ENCODE measurements at regions not wholly inside any gene's neighbourhood (a gene's known extent, or its start where the extent isn't known, plus 50 kb on each side); places are given as distances from the start of the nearest gene placed in this dataset.
"Not testable (repeated sequence)": the region's sequence is repeated elsewhere in the genome, so short reads cannot be mapped to it uniquely, and the experiment has no call there.

DNA sequence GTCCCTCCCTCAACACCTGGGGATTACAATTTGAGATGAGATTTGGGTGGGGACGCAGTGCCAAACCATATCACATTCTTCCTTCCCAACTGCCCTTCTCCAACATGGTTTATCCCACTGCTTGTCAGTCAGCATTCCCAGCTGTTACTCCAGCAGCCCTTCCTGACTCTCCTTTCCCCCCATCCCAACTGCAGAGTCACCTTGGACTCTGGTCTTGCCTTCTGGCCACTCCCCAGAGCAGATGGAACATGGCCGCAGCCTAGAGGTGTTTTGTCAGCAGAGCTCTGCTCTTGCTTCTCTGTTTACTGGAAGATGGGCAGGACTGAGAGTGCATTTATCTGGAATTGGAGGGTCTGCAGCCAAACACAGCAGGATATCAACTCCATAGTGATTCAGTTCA is 51.2 kb upstream of the MEX3C start:
- no peak for DNase-seq

- no peak for DNase-seq
These were observed 52.5 kb upstream of the MEX3C start for GRCh38 chr18:51250006-51250405.

DNA sequence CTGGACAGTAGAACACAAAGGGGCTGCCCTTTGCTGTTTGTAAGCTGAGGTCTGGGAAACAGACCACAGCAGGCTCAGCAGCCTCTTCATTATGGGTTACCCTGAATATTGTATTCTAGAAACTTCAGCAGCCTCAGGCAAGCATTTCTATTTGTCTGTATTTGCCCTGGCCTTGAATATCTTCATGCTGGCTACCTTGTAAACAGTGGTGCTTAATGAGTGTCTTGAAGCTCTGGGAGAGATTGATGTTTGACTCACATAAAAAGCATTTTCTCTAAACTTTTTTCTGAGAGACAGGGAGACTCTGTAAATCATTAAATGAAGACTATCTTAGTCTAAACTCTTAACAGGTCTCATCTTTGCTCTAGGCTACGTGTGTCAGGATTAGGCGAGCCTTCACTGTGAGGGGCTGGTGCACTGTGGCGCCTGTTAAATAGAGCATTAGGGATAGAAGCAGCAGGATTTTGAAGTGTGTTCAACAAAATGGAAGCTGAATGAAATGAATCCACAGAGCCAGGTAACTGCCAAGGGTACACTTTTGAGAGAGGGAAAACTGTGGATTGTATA is 53.1 kb upstream of the MEX3C start:
- no peak for DNase-seq

- DNase-seq, result no peak
These were observed 54.1 kb upstream of the MEX3C start for GRCh38 chr18:51251625-51252024.

DNA sequence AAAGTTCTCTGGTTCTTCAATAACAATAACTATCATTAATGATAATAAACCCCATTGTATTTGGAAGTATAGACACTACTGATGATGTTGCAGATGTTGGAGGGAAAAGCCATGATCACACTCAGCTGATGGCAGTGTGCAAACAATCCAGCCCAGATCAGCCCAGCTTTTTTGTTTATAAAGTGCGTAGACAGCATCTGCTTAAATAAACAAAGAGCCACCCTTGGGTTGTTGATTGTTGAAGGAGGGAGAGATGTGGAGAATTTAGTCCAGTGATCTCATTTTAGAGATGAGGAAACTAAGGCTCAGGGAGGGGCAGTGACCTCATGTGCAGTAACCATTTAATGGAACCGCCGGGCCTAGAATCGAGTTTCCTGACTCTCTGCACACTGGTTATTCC is 56.0 kb upstream of the MEX3C start:
- no peak for DNase-seq

DNA sequence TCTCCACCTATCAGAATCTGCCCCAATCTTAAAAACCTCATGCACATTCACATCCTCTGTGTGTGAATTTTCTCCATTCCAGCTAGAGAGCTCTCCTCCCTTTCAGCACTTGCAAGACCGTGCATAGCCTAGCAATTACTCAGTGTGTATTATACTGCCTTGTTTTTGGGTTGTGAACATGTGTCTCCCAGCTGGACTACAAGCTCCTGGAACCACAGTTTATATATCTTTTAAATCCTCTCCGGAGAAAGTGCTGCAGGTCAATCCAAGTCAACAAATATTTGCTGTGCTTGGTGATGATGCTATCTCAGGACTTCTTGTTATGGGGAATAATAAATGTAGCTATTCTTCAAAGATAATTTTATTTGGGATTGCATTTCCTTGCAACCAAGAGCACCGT is 58.2 kb upstream of the MEX3C start:
- DNase-seq, result no peak

- no peak for DNase-seq
These were observed 59.7 kb upstream of the MEX3C start for GRCh38 chr18:51257150-51257549.

DNA sequence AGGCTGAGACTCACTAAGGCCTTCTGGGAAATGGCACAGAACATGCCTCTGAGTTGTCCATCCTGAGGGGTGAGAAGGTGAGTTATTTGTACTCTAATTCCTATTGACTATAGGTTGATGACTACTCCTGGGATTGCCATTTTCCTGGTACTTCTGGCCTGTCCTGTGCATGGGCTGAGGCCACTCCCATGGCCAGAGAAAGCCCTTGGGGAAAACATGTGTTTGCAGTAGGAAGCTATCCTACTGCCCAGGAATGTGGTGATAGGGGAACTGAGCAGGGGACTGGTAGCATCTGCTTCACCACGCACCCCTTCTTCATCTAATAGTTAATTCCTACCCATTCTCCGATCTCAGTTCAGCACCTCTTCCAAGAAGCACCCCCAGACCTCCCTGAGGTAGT is 62.6 kb upstream of the MEX3C start:
- DNase-seq, result no peak

GRCh38 chr18:51266077-51266476 is 68.6 kb upstream of the MEX3C start:
- DNase-seq, result not testable (repeated sequence)

DNA sequence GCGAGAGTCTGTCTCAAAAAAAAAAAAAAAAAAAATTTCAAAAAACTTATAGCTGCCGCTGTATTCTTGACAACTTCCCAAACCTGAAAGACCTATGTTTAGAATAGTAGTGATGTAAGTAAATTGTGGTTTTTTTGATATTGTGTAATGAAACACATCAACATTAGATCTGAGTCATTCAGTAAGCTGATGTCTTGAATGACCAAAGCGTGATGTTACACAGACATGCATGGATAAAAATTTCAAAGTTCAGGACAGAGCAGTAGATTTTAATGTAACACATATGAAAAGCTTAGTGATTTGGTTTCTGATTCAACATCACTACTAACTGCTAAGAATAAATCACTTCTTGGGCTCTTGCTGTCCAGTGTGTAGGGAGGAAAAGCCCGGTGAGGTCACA is 69.3 kb upstream of the MEX3C start:
- no peak for DNase-seq

- no peak for DNase-seq
These were observed 76.0 kb upstream of the MEX3C start for GRCh38 chr18:51273437-51273836.

DNA sequence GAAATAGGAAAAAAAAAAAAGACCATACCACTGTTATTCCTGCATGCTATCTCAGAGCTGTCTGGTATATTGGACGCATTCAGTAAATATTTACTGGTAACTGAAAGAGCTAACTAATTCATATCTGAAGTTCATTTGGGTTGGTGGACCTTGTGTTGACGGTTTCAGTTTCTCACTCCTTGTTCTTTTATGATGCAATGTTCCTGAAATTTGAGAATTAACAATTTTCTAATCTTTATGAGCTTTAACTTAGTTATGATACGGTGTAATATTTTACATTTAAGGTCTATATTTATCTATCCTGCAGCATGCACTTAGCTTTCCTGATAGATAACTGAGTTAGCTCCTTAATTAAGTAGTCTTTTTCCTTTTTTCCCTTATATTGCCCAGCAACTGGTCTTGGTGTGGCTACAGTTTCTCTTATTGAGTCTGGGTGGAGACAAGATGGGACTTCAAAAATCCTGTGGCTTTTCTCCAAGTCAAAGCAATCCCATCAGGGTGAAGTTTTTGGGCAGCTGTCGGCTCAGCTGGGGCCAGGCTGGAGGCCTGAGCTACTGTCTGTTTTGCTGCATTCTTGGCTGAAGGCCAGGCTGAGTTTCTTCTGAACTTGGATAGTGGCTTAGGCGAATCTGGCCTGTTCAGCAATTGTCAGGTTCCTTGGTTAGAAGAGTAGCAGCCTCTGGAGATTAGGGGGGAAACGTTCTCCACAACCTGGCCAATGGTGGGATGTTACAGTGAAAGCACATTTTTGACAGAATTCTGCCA is 78.4 kb upstream of the MEX3C start:
- DNase-seq, result no peak

- DNase-seq, result peak; percentile 78
These were observed 80.7 kb upstream of the MEX3C start for GRCh38 chr18:51278045-51278649.

GRCh38 chr18:51279367-51279984 is 82.0 kb upstream of the MEX3C start:
- no peak for DNase-seq

DNA sequence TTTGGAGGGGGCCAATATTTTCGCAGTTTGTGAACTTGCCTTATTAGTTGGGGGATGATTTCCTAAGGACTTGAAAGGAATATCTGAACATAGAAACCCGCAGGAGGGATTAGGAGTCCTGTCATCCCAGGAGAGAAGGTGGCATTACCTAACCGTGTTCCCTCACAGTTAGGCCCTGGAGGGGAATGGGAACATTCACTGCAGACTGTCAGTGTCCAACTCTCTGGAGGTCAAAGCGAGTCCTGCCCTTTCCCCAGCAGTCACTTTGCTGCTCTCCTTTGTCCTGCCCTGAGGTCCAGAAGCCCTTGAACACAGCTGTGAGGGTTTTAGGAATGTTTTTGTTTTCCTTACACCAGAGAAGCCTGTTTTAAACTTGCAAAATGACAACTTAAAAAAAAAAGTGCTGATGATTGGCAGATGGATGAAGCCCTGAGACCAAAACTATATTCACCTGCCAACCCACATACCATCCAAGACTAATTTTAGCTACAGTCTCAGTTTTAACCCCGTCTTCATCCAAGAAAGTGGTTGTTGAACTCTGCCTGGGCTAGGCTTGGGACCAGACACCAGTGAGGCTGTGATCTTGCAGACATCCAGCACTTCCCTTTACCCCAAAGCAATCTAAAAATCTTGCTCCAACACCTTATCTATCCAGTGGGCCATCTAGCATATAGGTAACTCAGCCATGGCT is 90.5 kb upstream of the MEX3C start:
- DNase-seq, result no peak

DNA sequence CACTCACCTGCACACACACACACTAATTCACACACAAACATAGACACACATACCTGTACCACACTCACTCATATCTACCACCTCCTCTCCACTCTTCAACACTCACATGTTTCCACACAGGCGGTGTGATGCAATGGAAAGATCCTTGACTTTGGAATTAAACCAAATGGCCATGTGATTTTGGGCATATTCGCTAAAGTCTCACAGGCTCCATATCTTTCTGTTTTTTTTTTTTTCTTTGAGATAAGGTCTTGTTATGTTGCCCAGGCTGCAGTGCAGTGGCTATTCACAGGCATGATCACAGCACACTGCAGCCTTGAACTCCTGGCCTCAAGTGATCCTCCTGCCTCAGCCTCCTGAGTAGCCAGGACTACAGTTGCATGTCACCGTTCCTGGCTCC is 91.1 kb upstream of the MEX3C start:
- DNase-seq, result no peak

DNA sequence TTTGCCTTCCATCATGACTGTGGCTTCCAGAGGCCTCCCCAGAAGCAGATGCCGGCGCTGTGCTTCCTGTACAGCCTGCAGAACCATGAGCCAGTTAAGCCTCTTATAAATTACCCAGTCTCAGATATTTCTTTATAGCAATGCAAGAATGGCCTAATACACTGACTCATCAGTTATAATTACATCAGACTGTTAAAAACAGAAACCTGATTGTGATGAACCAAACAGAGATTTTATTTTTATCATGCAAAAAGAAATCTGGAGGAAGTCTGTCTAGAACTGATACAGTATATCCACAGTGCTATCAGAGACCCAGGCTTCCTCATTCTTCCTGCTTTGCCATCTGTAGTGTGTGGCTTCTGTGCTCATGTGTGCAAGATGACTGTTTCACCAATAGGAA is 93.4 kb upstream of the MEX3C start:
- DNase-seq, result no peak

- no peak for DNase-seq
These were observed 103.4 kb upstream of the MEX3C start for GRCh38 chr18:51300912-51301311.

- DNase-seq, result no peak
These were observed 103.9 kb upstream of the MEX3C start for GRCh38 chr18:51301376-51301775.

DNA sequence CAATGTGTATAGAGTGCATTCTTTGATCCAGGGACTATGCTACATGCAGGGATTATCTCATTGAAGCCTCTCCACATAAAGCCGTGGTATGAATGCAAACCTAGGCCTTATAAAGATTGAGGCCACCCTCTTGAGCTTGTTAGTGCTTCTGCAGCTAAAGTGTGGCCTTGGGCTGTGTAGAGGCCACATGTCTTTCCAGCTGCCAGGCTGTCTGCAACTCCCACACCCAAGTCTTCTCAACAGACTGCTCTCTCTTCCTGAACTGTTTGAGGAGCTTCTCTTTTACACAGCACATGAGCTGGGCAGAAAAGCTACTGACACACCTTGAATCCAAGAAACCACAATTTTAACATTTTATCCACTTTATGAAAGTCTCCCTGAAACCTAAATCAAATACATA is 119.2 kb upstream of the MEX3C start:
- DNase-seq, result no peak

DNA sequence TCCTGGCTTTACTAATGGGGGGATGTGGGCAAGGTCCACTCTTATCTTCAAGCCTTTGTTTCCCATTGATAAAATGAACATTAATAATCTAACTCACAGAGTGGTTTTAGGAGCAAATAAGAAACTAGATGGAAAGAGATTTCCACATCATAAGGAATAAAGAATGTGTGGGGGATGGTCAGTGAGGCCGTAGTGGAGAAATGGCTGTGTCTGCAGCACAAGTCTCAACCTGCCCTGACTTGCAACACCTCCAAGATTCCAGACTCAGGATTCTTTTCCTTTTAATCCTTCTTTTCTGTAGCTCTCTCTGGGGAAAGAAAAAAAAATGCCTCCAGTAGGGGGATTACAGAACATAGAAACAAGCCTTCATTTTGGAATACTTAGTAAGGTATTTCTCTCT is 124.2 kb upstream of the MEX3C start:
- DNase-seq, result no peak

GRCh38 chr18:51323961-51324360 is 126.5 kb upstream of the MEX3C start:
- no peak for DNase-seq

DNA sequence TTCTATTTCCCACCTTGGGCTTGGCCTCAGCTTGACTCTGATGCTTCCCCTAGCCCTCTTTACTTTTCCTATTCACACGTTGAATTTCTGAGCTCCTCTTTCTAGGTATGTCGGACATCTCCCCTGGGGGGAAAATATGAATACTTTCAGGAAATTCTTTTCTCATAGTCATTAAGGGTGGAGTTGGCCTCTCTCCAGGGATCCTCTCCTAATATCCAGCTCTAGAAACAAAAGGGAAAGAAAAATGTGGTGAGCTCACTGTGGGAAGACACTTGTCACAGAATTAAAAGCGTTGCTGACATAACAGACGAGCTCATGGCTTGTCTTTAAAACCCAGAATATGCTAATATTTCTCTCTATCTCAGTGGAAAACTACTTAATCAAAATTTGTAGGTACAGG is 132.7 kb upstream of the MEX3C start:
- no peak for DNase-seq

DNA sequence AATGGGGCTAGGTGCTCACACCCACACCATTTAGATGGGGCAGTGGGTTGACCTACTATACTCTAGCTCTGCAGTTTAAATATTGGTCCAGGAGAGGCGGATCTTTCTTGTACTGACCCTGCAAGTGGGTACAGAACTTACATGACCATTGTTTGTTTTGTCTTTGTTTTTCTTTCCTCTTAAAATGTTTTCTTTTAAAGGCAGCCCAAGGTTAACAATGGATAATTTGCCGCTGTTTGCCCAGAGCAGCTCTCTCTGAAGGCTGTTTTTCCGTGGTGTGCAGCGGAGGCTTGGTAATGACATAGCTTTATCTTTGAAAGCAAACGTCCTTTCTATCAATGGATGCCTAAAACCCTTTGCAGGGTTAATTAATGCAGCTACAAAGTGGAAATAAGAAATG is 133.3 kb upstream of the MEX3C start:
- no peak for DNase-seq

Data from NCI-H1092 treated with DMSO at 0.1 percent for 48 hours (cell line).